Nephron progenitor cell (in vitro differentiated cells): ENCODE measurements at regions not wholly inside any gene's neighbourhood (a gene's known extent, or its start where the extent isn't known, plus 50 kb on each side); places are given as distances from the start of the nearest gene placed in this dataset.

Experiments used
- DNase-seq: peaks from one replicate; pipeline ENCODE4 v3.0.0; 2021
- H3K27ac Mint-ChIP-seq: 2 replicates; pipeline ENCODE4 v1.8.0; 2021; ENCODE audit warnings: mild to moderate bottlenecking, moderate library complexity, mixed read lengths
- H3K27me3 Mint-ChIP-seq: 2 replicates; pipeline ENCODE4 v1.8.0; 2021; ENCODE audit warnings: mild to moderate bottlenecking, low read depth, mixed read lengths; ENCODE audit not compliant: poor library complexity
- H3K36me3 Mint-ChIP-seq: 2 replicates; pipeline ENCODE4 v1.8.0; 2021; ENCODE audit warnings: low read depth, mixed read lengths
- H3K4me1 Mint-ChIP-seq: 2 replicates; pipeline ENCODE4 v1.8.0; 2021; ENCODE audit warnings: mixed read lengths
- H3K4me3 Mint-ChIP-seq: 2 replicates; pipeline ENCODE4 v1.8.0; 2021; ENCODE audit warnings: mild to moderate bottlenecking, moderate library complexity, mixed read lengths
- H3K9me3 Mint-ChIP-seq: 2 replicates; pipeline ENCODE4 v1.8.0; 2021; ENCODE audit warnings: mild to moderate bottlenecking, moderate library complexity, mixed read lengths
- CTCF ChIP-seq: fragments of 200-600 bp; sonication (generic); IDR thresholded peaks from 2 replicates; pipeline ENCODE4 v1.5.0; 2021; ENCODE audit warnings: antibody characterized with exemption

- Mint-ChIP-seq H3K4me3 (no peak overlapping the region), H3K27ac (no peak overlapping the region)
- TF ChIP-seq CTCF: no peak
Measured at GRCh38 chr18:67695684-67696083, 179.2 kb upstream of the DSEL start.

GRCh38 chr18:67694787-67695186 is 178.3 kb upstream of the DSEL start:
- Mint-ChIP-seq H3K27ac (no peak overlapping the region), H3K4me3 (no peak overlapping the region), H3K4me1 (no peaks in the 10 kb centered on the region), H3K9me3 (peaks cover 5% of the 10 kb centered on the region), H3K36me3 (no peaks in the 10 kb centered on the region), H3K27me3 (no peaks in the 10 kb centered on the region)
- TF ChIP-seq CTCF: no peak
- DNase-seq: no peak

More at GRCh38 chr18:67695684-67696083, 179.2 kb upstream of the DSEL start:
- Mint-ChIP-seq H3K36me3 (no peaks in the 10 kb centered on the region), H3K9me3 (peaks cover 8% of the 10 kb centered on the region), H3K4me1 (no peaks in the 10 kb centered on the region), H3K27me3 (no peaks in the 10 kb centered on the region)
- DNase-seq: no peak

GRCh38 chr18:67692811-67693210 is 176.3 kb upstream of the DSEL start:
- DNase-seq: no peak

GRCh38 chr18:67682516-67682915 is 166.0 kb upstream of the DSEL start:
- no peaks in the 10 kb centered on the region for H3K4me1 Mint-ChIP-seq
- no peak for TF ChIP-seq CTCF
- H3K4me3 Mint-ChIP-seq: no peak overlapping the region
- DNase-seq: no peak
- no peaks in the 10 kb centered on the region for H3K36me3 Mint-ChIP-seq
- H3K27me3 Mint-ChIP-seq: no peaks in the 10 kb centered on the region
- no peak overlapping the region for H3K27ac Mint-ChIP-seq
- no peaks in the 10 kb centered on the region for H3K9me3 Mint-ChIP-seq

More at GRCh38 chr18:67692811-67693210, 176.3 kb upstream of the DSEL start:
- H3K27me3 Mint-ChIP-seq: no peaks in the 10 kb centered on the region
- no peak overlapping the region for H3K27ac Mint-ChIP-seq
- H3K36me3 Mint-ChIP-seq: no peaks in the 10 kb centered on the region
- TF ChIP-seq CTCF: no peak
- no peak overlapping the region for H3K4me3 Mint-ChIP-seq
- H3K9me3 Mint-ChIP-seq: peaks cover 11% of the 10 kb centered on the region
- no peaks in the 10 kb centered on the region for H3K4me1 Mint-ChIP-seq

- Mint-ChIP-seq H3K9me3 (no peaks in the 10 kb centered on the region), H3K4me3 (no peak overlapping the region)
- no peak for TF ChIP-seq CTCF
Measured at GRCh38 chr18:67677489-67677888, 161.0 kb upstream of the DSEL start.

GRCh38 chr18:67672716-67673115 is 156.2 kb upstream of the DSEL start:
- DNase-seq: no peak
- peaks cover 3% of the 10 kb centered on the region for H3K27me3 Mint-ChIP-seq

More at GRCh38 chr18:67677489-67677888, 161.0 kb upstream of the DSEL start:
- Mint-ChIP-seq H3K27ac (no peak overlapping the region), H3K36me3 (no peaks in the 10 kb centered on the region), H3K4me1 (no peaks in the 10 kb centered on the region), H3K27me3 (peaks cover 3% of the 10 kb centered on the region)
- DNase-seq: no peak

More at GRCh38 chr18:67672716-67673115, 156.2 kb upstream of the DSEL start:
- no peak overlapping the region for H3K4me3 Mint-ChIP-seq
- no peak for TF ChIP-seq CTCF
- no peaks in the 10 kb centered on the region for H3K9me3 Mint-ChIP-seq
- no peaks in the 10 kb centered on the region for H3K4me1 Mint-ChIP-seq
- H3K36me3 Mint-ChIP-seq: no peaks in the 10 kb centered on the region
- H3K27ac Mint-ChIP-seq: no peak overlapping the region
